A549 (cell line): ENCODE measurements at regions not wholly inside any gene's neighbourhood (a gene's known extent, or its start where the extent isn't known, plus 50 kb on each side); places are given as distances from the start of the nearest gene placed in this dataset.

ENCODE experiments used
- ATAC-seq, 2 experiments: fragments of 200-7000 bp in 1 of 2; fragments of >200 bp in 1 of 2; cut with Nextera tagmentation in 1 of 2; cut with Tn5 transposase in 1 of 2; 3 replicates each; pipeline versions ENCODE4 v1.8.0 to v1.9.1; 2018 to 2020; ENCODE audit warnings: mild to moderate bottlenecking in 1 of 2, moderate library complexity in 1 of 2
- CTCF ChIA-PET: fragments of 300-600 bp; sonication (Branson Sonifier 250); formaldehyde crosslinking; extraction: SDS; loops from one replicate; lab custom pipeline; 2021; ENCODE audit warnings: antibody characterized with exemption, inconsistent platforms; lab: Yijun Ruan, JAX
- POLR2A ChIA-PET: fragments of 350-600 bp; formaldehyde crosslinking; extraction: SDS; loops from one replicate; lab custom pipeline; 2021; ENCODE audit warnings: antibody characterized with exemption, inconsistent platforms; lab: Yijun Ruan, JAX
- DNase-seq, 2 experiments: peaks; one replicate each; pipeline versions ENCODE4 v3.0.0 to v3.0.0-alpha.2; 2011 to 2016; ENCODE audit warnings: low read depth in 1 of 2, low spot score in 1 of 2
- FAIRE-seq: peaks from 2 replicates; lab custom pipeline; 2011; peaks lifted over from hg19 to GRCh38; lab: Jason Lieb, UNC
- H3K27ac ChIP-seq, 2 experiments: fragments of >200 bp; sonication (Bioruptor Twin); formaldehyde crosslinking; 3 replicates each; pipeline ENCODE4 v1.5.1; 2016 to 2017
- H3K4me1 ChIP-seq: fragments of >200 bp; sonication (Bioruptor Twin); formaldehyde crosslinking; 3 replicates; pipeline ENCODE4 v1.6.1; 2016
- H3K4me2 ChIP-seq: fragments of >200 bp; sonication (Bioruptor Twin); formaldehyde crosslinking; 3 replicates; pipeline ENCODE4 v1.6.1; 2016
- H3K4me3 ChIP-seq: fragments of >200 bp; sonication (Bioruptor Twin); formaldehyde crosslinking; 3 replicates; pipeline ENCODE4 v1.5.1; 2016
- H3K9me3 ChIP-seq: fragments of >200 bp; sonication (Bioruptor Twin); formaldehyde crosslinking; 3 replicates; pipeline ENCODE4 v1.6.1; 2016
- BCL3 ChIP-seq: fragments of >200 bp; sonication (Bioruptor Twin); formaldehyde crosslinking; IDR thresholded peaks from 3 replicates; pipeline ENCODE4 v1.6.1; 2016
- CBX2 ChIP-seq: fragments of 200-600 bp; sonication (generic); IDR thresholded peaks from 2 replicates; pipeline ENCODE4 v1.6.1; 2016; ENCODE audit warnings: low read depth, mild to moderate bottlenecking, borderline replicate concordance
- CHD2 ChIP-seq: fragments of 150-350 bp; IDR thresholded peaks from 2 replicates; pipeline ENCODE4 v1.6.1; 2014; ENCODE audit warnings: low read length; ENCODE audit not compliant: partially characterized antibody
- CHD4 ChIP-seq: fragments of 200-600 bp; sonication (generic); IDR thresholded peaks from 2 replicates; pipeline ENCODE4 v1.6.1; 2016; ENCODE audit warnings: antibody characterized with exemption, mild to moderate bottlenecking, borderline replicate concordance
- CTCF ChIP-seq: fragments of >200 bp; sonication (Bioruptor Twin); formaldehyde crosslinking; IDR thresholded peaks from 3 replicates; pipeline ENCODE4 v1.5.1; 2016
- E2F6 ChIP-seq: IDR thresholded peaks from 2 replicates; pipeline ENCODE4 v1.6.1; 2012; ENCODE audit warnings: low read depth, borderline replicate concordance
- EHF ChIP-seq: fragments of 250-450 bp; sonication (Bioruptor Pico); IDR thresholded peaks from 2 replicates; pipeline ENCODE4 v1.5.0; 2020; ENCODE audit warnings: mild to moderate bottlenecking
- ELK1 ChIP-seq: fragments of 150-350 bp; IDR thresholded peaks from 2 replicates; pipeline ENCODE4 v1.6.1; 2014; ENCODE audit warnings: low read depth, mild to moderate bottlenecking, low read length
- FOSL2 ChIP-seq, 2 experiments: fragments of 450-650 bp in 1 of 2; fragments of >200 bp in 1 of 2; sonication (Bioruptor Twin) in 1 of 2; formaldehyde crosslinking; IDR thresholded peaks; 2 replicates each; pipeline versions ENCODE4 v1.5.0 to v1.6.1; 2016 to 2020; ENCODE audit warnings: mild to moderate bottlenecking in 1 of 2, moderate library complexity in 1 of 2
- GATA3 ChIP-seq: IDR thresholded peaks from 2 replicates; pipeline ENCODE4 v1.6.1; 2012; ENCODE audit warnings: borderline replicate concordance
- HES2 ChIP-seq: fragments of >200 bp; sonication (Bioruptor Twin); formaldehyde crosslinking; IDR thresholded peaks from 2 replicates; pipeline ENCODE4 v1.6.1; 2016
- HOXB13 ChIP-seq: fragments of 250-450 bp; sonication (Bioruptor Pico); IDR thresholded peaks from 2 replicates; pipeline ENCODE4 v1.5.0; 2020; ENCODE audit warnings: low read depth, mild to moderate bottlenecking, moderate library complexity
- HOXB5 ChIP-seq: fragments of 250-450 bp; sonication (Bioruptor Pico); IDR thresholded peaks from 2 replicates; pipeline ENCODE4 v1.5.0; 2020; ENCODE audit warnings: mild to moderate bottlenecking, moderate library complexity
- JUN ChIP-seq, 2 experiments: fragments of >200 bp; sonication (Bioruptor Twin); formaldehyde crosslinking; IDR thresholded peaks; 2 replicates in 1 of 2; 3 replicates in 1 of 2; pipeline ENCODE4 v1.6.1; 2016 to 2017
- MAFK ChIP-seq: fragments of 450-650 bp; IDR thresholded peaks from 2 replicates; pipeline ENCODE4 v1.6.1; 2014; ENCODE audit not compliant: partially characterized antibody
- MAZ ChIP-seq: fragments of 150-350 bp; IDR thresholded peaks from 2 replicates; pipeline ENCODE4 v1.6.1; 2014; ENCODE audit warnings: antibody characterized with exemption, low read depth, low read length, borderline replicate concordance
- MYC ChIP-seq: IDR thresholded peaks from 2 replicates; pipeline ENCODE4 v1.6.1; 2012; ENCODE audit warnings: mild to moderate bottlenecking, inconsistent platforms, low read length, improper control_type of control experiment, borderline replicate concordance
- NFE2L2 ChIP-seq: fragments of 150-350 bp; conservative IDR thresholded peaks from 2 replicates; pipeline ENCODE4 v1.6.1; 2014; ENCODE audit warnings: low read length
- NPAS2 ChIP-seq: fragments of 250-450 bp; sonication (Bioruptor Pico); IDR thresholded peaks from 2 replicates; pipeline ENCODE4 v1.8.0; 2022; ENCODE audit warnings: mild to moderate bottlenecking, moderate library complexity, borderline replicate concordance
- PHF8 ChIP-seq: fragments of 200-600 bp; sonication (generic); IDR thresholded peaks from 2 replicates; pipeline ENCODE4 v1.6.1; 2016; ENCODE audit warnings: low read depth, mild to moderate bottlenecking, antibody characterized with exemption, moderate library complexity, borderline replicate concordance
- RCOR1 ChIP-seq: fragments of 150-350 bp; IDR thresholded peaks from 2 replicates; pipeline ENCODE4 v1.6.1; 2014; ENCODE audit warnings: antibody characterized with exemption, low read length, low read depth
- REST ChIP-seq: fragments of 200-600 bp; sonication (generic); IDR thresholded peaks from 2 replicates; pipeline ENCODE4 v1.6.1; 2016; ENCODE audit warnings: antibody characterized with exemption, mild to moderate bottlenecking, moderate library complexity
- RFX5 ChIP-seq: fragments of 450-650 bp; IDR thresholded peaks from 2 replicates; pipeline ENCODE4 v1.7.1; 2014; ENCODE audit warnings: antibody characterized with exemption, mild to moderate bottlenecking, moderate library complexity
- ZC3H11A ChIP-seq: fragments of 450-650 bp; IDR thresholded peaks from 2 replicates; pipeline ENCODE4 v1.6.1; 2014; ENCODE audit warnings: antibody characterized with exemption, mild to moderate bottlenecking
- ZSCAN20 ChIP-seq: fragments of 250-450 bp; sonication (Bioruptor Pico); IDR thresholded peaks from 2 replicates; pipeline ENCODE4 v1.8.0; 2022; ENCODE audit warnings: mild to moderate bottlenecking, moderate library complexity
- WGBS: methylation state at CpG from one replicate; pipeline ENCODE4 v1.1.6; 2017; ENCODE audit errors: missing lambda C conversion rate; 5-methylcytosine and 5-hydroxymethylcytosine counted together

GRCh38 chr7:98779800-98780587 lies 89.8 kb downstream of the TMEM130 start:
- Histone ChIP-seq H3K4me2 (peak overlapping the region; percentile 36; the same call in 1 of the 3 replicates), H3K9me3 (no peaks in the 10 kb centered on the region), H3K4me3 (no peak overlapping the region), H3K4me1 (peaks cover 13% of the 10 kb centered on the region; the same call in 1 of the 3 replicates), H3K27ac (peak overlapping the region in 1 of 2 experiments; percentile 64; a peak in 1 of 6 replicates)
- WGBS, result 81% methylated on average over 22 of the region's 22 CpGs
- no peak for FAIRE-seq
- DNase-seq, result no peak
- TF ChIP-seq HES2, result no peak
- TF ChIP-seq RFX5, result no peak
- TF ChIP-seq JUN (IDR thresholded peaks at IDR 0.05), result no peak
- TF ChIP-seq EHF (CRISPR knock-in tag), result no peak
- TF ChIP-seq CTCF, result no peak
- TF ChIP-seq ZC3H11A, result no peak
- TF ChIP-seq MAZ, result no peak
- no peak for TF ChIP-seq MAFK
- no peak for TF ChIP-seq RCOR1
- no peak for TF ChIP-seq FOSL2 (IDR thresholded peaks at IDR 0.05)
- TF ChIP-seq FOSL2 (CRISPR knock-in tag; IDR thresholded peaks at IDR 0.05), result no peak
- no peak for TF ChIP-seq NFE2L2
- TF ChIP-seq GATA3, result no peak
- no peak for TF ChIP-seq BCL3
- CTCF ChIA-PET, result interaction anchor here (0.5 kb wide), 1 partner anchor 29 kb away, joined by 3 read pairs; no protein-coding TSS in a partner anchor
- POLR2A ChIA-PET, result no interaction called here
- ATAC-seq, result no peak

- WGBS, result 60% methylated on average over 11 of the region's 11 CpGs
- peak in 1 of 2 experiments; percentile 10; a peak in 1 of 6 replicates for ATAC-seq
- FAIRE-seq, result no peak
- Histone ChIP-seq H3K4me1 (peaks cover 36% of the 10 kb centered on the region), H3K27ac (peak overlapping the region in 1 of 2 experiments; percentile 77; a peak in 2 of 6 replicates), H3K4me3 (no peak overlapping the region), H3K4me2 (no peak overlapping the region), H3K9me3 (no peaks in the 10 kb centered on the region)
- ChIA-PET POLR2A (no interaction called here), CTCF (interaction anchor here (0.5 to 2.4 kb wide), 5 partner anchors 11 to 363 kb away, joined by 3 to 8 read pairs (median 3); no protein-coding TSS in a partner anchor)
- no peak for DNase-seq
- TF ChIP-seq HOXB5 (CRISPR knock-in tag) (no peak), E2F6 (no peak), MAZ (no peak), ZSCAN20 (CRISPR knock-in tag) (no peak), ZC3H11A (no peak), REST (no peak), NPAS2 (CRISPR knock-in tag) (no peak), ELK1 (no peak), CBX2 (no peak), MYC (no peak), PHF8 (no peak), CHD4 (no peak), JUN (IDR thresholded peaks at IDR 0.05) (no peak), HOXB13 (no peak), MAFK (no peak), EHF (CRISPR knock-in tag) (no peak), CHD2 (no peak), FOSL2 (IDR thresholded peaks at IDR 0.05) (no peak), FOSL2 (CRISPR knock-in tag; IDR thresholded peaks at IDR 0.05) (no peak)
Measured at GRCh38 chr7:98784216-98784785, 85.5 kb downstream of the TMEM130 start.
